H9 (cell line): ENCODE measurements at regions not wholly inside any gene's neighbourhood (a gene's known extent, or its start where the extent isn't known, plus 50 kb on each side); places are given as distances from the start of the nearest gene placed in this dataset.

Experiments
- DNase-seq: peaks from one replicate; pipeline ENCODE4 v3.0.0-alpha.2; 2017
- H2AFZ ChIP-seq: one replicate; pipeline ENCODE4 v1.6.1; 2013; ENCODE audit warnings: mild to moderate bottlenecking, low read length, control low read depth, moderate library complexity
- H2AK5ac ChIP-seq: 2 replicates; pipeline ENCODE4 v1.6.1; 2013; ENCODE audit warnings: low read length, control low read depth, mixed read lengths; ENCODE audit not compliant: insufficient read length
- H2BK120ac ChIP-seq: one replicate; pipeline ENCODE4 v1.6.1; 2013; ENCODE audit warnings: low read depth, mild to moderate bottlenecking, low read length, control low read depth, inconsistent platforms; ENCODE audit not compliant: poor library complexity, severe bottlenecking
- H2BK12ac ChIP-seq: 2 replicates; pipeline ENCODE4 v1.6.1; 2013; ENCODE audit warnings: low read length, control low read depth, mixed read lengths, low read depth; ENCODE audit not compliant: insufficient read length
- H2BK15ac ChIP-seq: 2 replicates; pipeline ENCODE4 v1.6.1; 2013; ENCODE audit warnings: low read depth, low read length, control low read depth
- H2BK20ac ChIP-seq: one replicate; pipeline ENCODE4 v1.6.1; 2013; ENCODE audit warnings: low read depth, mild to moderate bottlenecking, low read length, control low read depth, inconsistent platforms; ENCODE audit not compliant: poor library complexity, severe bottlenecking
- H2BK5ac ChIP-seq: 2 replicates; pipeline ENCODE4 v1.6.1; 2013; ENCODE audit warnings: low read length, control low read depth, mixed read lengths; ENCODE audit not compliant: insufficient read length
- H3K14ac ChIP-seq: 2 replicates; pipeline ENCODE4 v1.6.1; 2013; ENCODE audit warnings: low read length, control low read depth; ENCODE audit not compliant: insufficient read depth
- H3K18ac ChIP-seq: 2 replicates; pipeline ENCODE4 v1.6.1; 2013; ENCODE audit warnings: low read depth, mild to moderate bottlenecking, mixed read lengths, low read length, control low read depth; ENCODE audit not compliant: insufficient read length
- H3K23ac ChIP-seq: 2 replicates; pipeline ENCODE4 v1.6.1; 2013; ENCODE audit warnings: low read length, control low read depth, mixed read lengths, low read depth; ENCODE audit not compliant: insufficient read length
- H3K23me2 ChIP-seq: 2 replicates; pipeline ENCODE4 v1.6.1; 2013; ENCODE audit warnings: low read depth, mild to moderate bottlenecking, mixed read lengths, low read length, control low read depth; ENCODE audit not compliant: insufficient read length, poor library complexity, severe bottlenecking
- H3K27ac ChIP-seq: 2 replicates; pipeline ENCODE4 v1.5.1; 2013; ENCODE audit warnings: low read length, control low read depth, mixed read lengths, low read depth; ENCODE audit not compliant: insufficient read length
- H3K27me3 ChIP-seq: 2 replicates; pipeline ENCODE4 v1.6.1; 2013; ENCODE audit warnings: low read length, control low read depth, inconsistent platforms; ENCODE audit not compliant: insufficient read depth
- H3K4ac ChIP-seq: 2 replicates; pipeline ENCODE4 v1.6.1; 2013; ENCODE audit warnings: low read depth, mild to moderate bottlenecking, control low read depth, inconsistent platforms, low read length, moderate library complexity
- H3K4me1 ChIP-seq: 2 replicates; pipeline ENCODE4 v1.6.1; 2013; ENCODE audit warnings: low read length, control low read depth, inconsistent platforms; ENCODE audit not compliant: insufficient read depth
- H3K4me2 ChIP-seq: 2 replicates; pipeline ENCODE4 v1.6.1; 2013; ENCODE audit warnings: low read length, control low read depth, mixed read lengths; ENCODE audit not compliant: insufficient read length, insufficient read depth
- H3K56ac ChIP-seq: 2 replicates; pipeline ENCODE4 v1.6.1; 2013; ENCODE audit warnings: low read depth, mild to moderate bottlenecking, mixed read lengths, low read length, control low read depth; ENCODE audit not compliant: insufficient read length
- H3K79me1 ChIP-seq: 2 replicates; pipeline ENCODE4 v1.6.1; 2013; ENCODE audit warnings: low read depth, mild to moderate bottlenecking, moderate library complexity, low read length, control low read depth, inconsistent platforms; ENCODE audit not compliant: insufficient read depth, poor library complexity, severe bottlenecking
- H3K79me2 ChIP-seq: 2 replicates; pipeline ENCODE4 v1.6.1; 2013; ENCODE audit warnings: low read length, control low read depth, inconsistent platforms; ENCODE audit not compliant: insufficient read depth
- H3K9ac ChIP-seq: 2 replicates; pipeline ENCODE4 v1.6.1; 2013; ENCODE audit warnings: low read length, control low read depth, mixed read lengths; ENCODE audit not compliant: insufficient read length; ENCODE audit errors: extremely low read depth
- H3K9me3 ChIP-seq: one replicate; pipeline ENCODE4 v1.6.1; 2013; ENCODE audit warnings: low read depth, low read length, inconsistent platforms; ENCODE audit not compliant: control insufficient read depth
- H3T11ph ChIP-seq: one replicate; pipeline ENCODE4 v1.6.1; 2013; ENCODE audit warnings: mild to moderate bottlenecking, low read length, control low read depth, inconsistent platforms
- H4K20me1 ChIP-seq: one replicate; pipeline ENCODE4 v1.6.1; 2013; ENCODE audit not compliant: control insufficient read depth, insufficient read length, insufficient read depth
- H4K5ac ChIP-seq: 2 replicates; pipeline ENCODE4 v1.6.1; 2013; ENCODE audit warnings: low read depth, mild to moderate bottlenecking, mixed read lengths, low read length, control low read depth; ENCODE audit not compliant: insufficient read length
- H4K8ac ChIP-seq: replicated peaks from 2 replicates; pipeline ENCODE4 v1.6.1; 2013; ENCODE audit warnings: low read length, control low read depth, mixed read lengths, low read depth; ENCODE audit not compliant: insufficient read length
- H4K91ac ChIP-seq: 2 replicates; pipeline ENCODE4 v1.6.1; 2013; ENCODE audit warnings: low read depth, mild to moderate bottlenecking, moderate library complexity, mixed read lengths, low read length, control low read depth; ENCODE audit not compliant: insufficient read length
- H3K27ac Mint-ChIP-seq, 3 experiments: 2 replicates in 2 of 3; 3 replicates in 1 of 3; pipeline ENCODE4 v1.8.0; 2020 to 2021; ENCODE audit warnings: mixed read lengths in 3 of 3, mild to moderate bottlenecking in 1 of 3, moderate library complexity in 1 of 3
- H3K27me3 Mint-ChIP-seq: 2 replicates; pipeline ENCODE4 v1.8.0; 2021; ENCODE audit warnings: low read depth, mild to moderate bottlenecking, moderate library complexity, mixed read lengths
- H3K36me3 Mint-ChIP-seq, 3 experiments: 2 replicates in 2 of 3; 3 replicates in 1 of 3; pipeline ENCODE4 v1.8.0; 2020 to 2021; ENCODE audit warnings: low read depth in 3 of 3, mixed read lengths in 3 of 3; ENCODE audit not compliant: insufficient read depth in 1 of 3
- H3K4me1 Mint-ChIP-seq, 2 experiments: 2 replicates each; pipeline ENCODE4 v1.8.0; 2020; ENCODE audit warnings: mixed read lengths in 2 of 2
- H3K4me3 Mint-ChIP-seq, 2 experiments: 2 replicates in 1 of 2; 3 replicates in 1 of 2; pipeline ENCODE4 v1.8.0; 2020 to 2021; ENCODE audit warnings: mild to moderate bottlenecking in 2 of 2, mixed read lengths in 2 of 2, moderate library complexity in 1 of 2
- H3K9me3 Mint-ChIP-seq, 2 experiments: 2 replicates in 1 of 2; 3 replicates in 1 of 2; pipeline ENCODE4 v1.8.0; 2020; ENCODE audit warnings: mild to moderate bottlenecking in 2 of 2, mixed read lengths in 2 of 2, moderate library complexity in 1 of 2
- WGBS: extraction: QIAGEN DNeasy Blood & Tissue Kit; methylation state at CpG from one replicate; pipeline ENCODE4 v1.1.7; 2013; ENCODE audit warnings: missing lambda C conversion rate, low lambda C conversion rate, mixed read lengths; ENCODE audit not compliant: insufficient read length; ENCODE audit errors: extremely low coverage; 5-methylcytosine and 5-hydroxymethylcytosine counted together
- TF ChIP-seq, protein P1 (sequence below): fragments of 200-600 bp; sonication (generic); conservative IDR thresholded peaks from 3 replicates; pipeline ENCODE4 v1.8.0; 2021; ENCODE audit warnings: antibody characterized with exemption, mild to moderate bottlenecking

DNA sequence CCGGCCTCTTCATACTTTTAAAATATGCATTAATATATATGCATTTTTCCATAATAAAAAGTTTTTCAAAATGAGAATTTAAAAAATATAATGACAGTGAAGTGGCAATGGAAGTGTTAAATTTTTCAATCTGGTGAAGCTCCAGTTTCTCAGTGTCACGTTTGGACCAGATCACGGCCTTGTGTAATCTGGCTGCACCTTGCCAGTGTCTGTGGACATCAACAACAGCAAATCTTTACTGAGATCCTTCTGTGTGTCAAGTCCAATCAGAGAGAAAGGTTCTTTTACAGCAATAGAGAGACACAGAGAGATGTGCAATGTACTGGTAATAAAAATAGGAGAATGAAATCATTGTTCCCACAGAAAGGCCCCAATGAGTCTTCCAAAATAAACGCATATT, 49.8 kb upstream of the PAK1 start:
- no peaks in the 10 kb centered on the region for H3K9me3 ChIP-seq
- WGBS, result no CpG with 5 or more reads among the region's 4 CpGs
- H4K20me1 ChIP-seq, result no peaks in the 10 kb centered on the region
- Mint-ChIP-seq H3K4me3 (no peak overlapping the region), H3K27me3 (no peaks in the 10 kb centered on the region), H3K36me3 (0 out of 7 replicates have a peak, but pooled peaks cover 0 to 2% (median 0%) of the 10 kb centered on the region in 3 experiments), H3K9me3 (peaks cover 0 to 2% of the 10 kb centered on the region in 2 experiments; a peak in 1 of 5 replicates), H3K4me1 (peaks cover 23 to 34% of the 10 kb centered on the region in 2 experiments), H3K27ac (no peak overlapping the region)
- H3K4me2 ChIP-seq, result no peak overlapping the region
- no peak overlapping the region for H4K91ac ChIP-seq
- H3K4me1 ChIP-seq, result peaks cover 9% of the 10 kb centered on the region; the same call in 1 of the 2 replicates
- no peak for DNase-seq
- no peak overlapping the region for H3K18ac ChIP-seq
- no peak overlapping the region for H2AFZ ChIP-seq
- no peaks in the 10 kb centered on the region for H3K79me2 ChIP-seq
- H4K8ac ChIP-seq, result no peak overlapping the region
- H3K14ac ChIP-seq, result no peak overlapping the region
- no peak overlapping the region for H2BK5ac ChIP-seq
- H3K27me3 ChIP-seq, result no peaks in the 10 kb centered on the region
- no peak overlapping the region for H2AK5ac ChIP-seq
- no peak overlapping the region for H3K23ac ChIP-seq
- H3T11ph ChIP-seq, result no peak overlapping the region
- H3K79me1 ChIP-seq, result no peaks in the 10 kb centered on the region
- H2BK12ac ChIP-seq, result no peak overlapping the region
- H3K27ac ChIP-seq, result no peak overlapping the region
- no peaks in the 10 kb centered on the region for H3K23me2 ChIP-seq
- no peak overlapping the region for H3K56ac ChIP-seq
- no peak overlapping the region for H2BK120ac ChIP-seq
- H3K9ac ChIP-seq, result no peak overlapping the region
- H3K4ac ChIP-seq, result no peak overlapping the region
- TF ChIP-seq, protein P1, sequence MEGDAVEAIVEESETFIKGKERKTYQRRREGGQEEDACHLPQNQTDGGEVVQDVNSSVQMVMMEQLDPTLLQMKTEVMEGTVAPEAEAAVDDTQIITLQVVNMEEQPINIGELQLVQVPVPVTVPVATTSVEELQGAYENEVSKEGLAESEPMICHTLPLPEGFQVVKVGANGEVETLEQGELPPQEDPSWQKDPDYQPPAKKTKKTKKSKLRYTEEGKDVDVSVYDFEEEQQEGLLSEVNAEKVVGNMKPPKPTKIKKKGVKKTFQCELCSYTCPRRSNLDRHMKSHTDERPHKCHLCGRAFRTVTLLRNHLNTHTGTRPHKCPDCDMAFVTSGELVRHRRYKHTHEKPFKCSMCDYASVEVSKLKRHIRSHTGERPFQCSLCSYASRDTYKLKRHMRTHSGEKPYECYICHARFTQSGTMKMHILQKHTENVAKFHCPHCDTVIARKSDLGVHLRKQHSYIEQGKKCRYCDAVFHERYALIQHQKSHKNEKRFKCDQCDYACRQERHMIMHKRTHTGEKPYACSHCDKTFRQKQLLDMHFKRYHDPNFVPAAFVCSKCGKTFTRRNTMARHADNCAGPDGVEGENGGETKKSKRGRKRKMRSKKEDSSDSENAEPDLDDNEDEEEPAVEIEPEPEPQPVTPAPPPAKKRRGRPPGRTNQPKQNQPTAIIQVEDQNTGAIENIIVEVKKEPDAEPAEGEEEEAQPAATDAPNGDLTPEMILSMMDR, result no peak
- H2BK15ac ChIP-seq, result no peak overlapping the region
- H4K5ac ChIP-seq, result no peak overlapping the region
- H2BK20ac ChIP-seq, result no peak overlapping the region
